Activated naive CD8-positive, alpha-beta T cell treated with anti-CD3 and anti-CD28 coated beads, Interleukin-2, amount 50 U/mL, for 24 hours (primary cell): ENCODE measurements at regions not wholly inside any gene's neighbourhood (a gene's known extent, or its start where the extent isn't known, plus 50 kb on each side); places are given as distances from the start of the nearest gene placed in this dataset.

Experiments
- ATAC-seq: fragments of 150-1000 bp; cut with Tn5 transposase; one replicate; pipeline ENCODE4 v1.10.0; 2021
- DNase-seq: peaks from one replicate; pipeline ENCODE4 v3.0.0; 2021
- H3K27ac Mint-ChIP-seq: one replicate; pipeline ENCODE4 v1.8.0; 2021; ENCODE audit warnings: mild to moderate bottlenecking, mixed read lengths
- H3K27me3 Mint-ChIP-seq: one replicate; pipeline ENCODE4 v1.8.0; 2021; ENCODE audit warnings: mixed read lengths
- H3K36me3 Mint-ChIP-seq: one replicate; pipeline ENCODE4 v1.8.0; 2021; ENCODE audit warnings: low read depth, mixed read lengths
- H3K4me1 Mint-ChIP-seq: one replicate; pipeline ENCODE4 v1.8.0; 2021; ENCODE audit warnings: mixed read lengths
- H3K4me3 Mint-ChIP-seq: one replicate; pipeline ENCODE4 v1.8.0; 2021; ENCODE audit warnings: mild to moderate bottlenecking, moderate library complexity, mixed read lengths
- H3K9me3 Mint-ChIP-seq: one replicate; pipeline ENCODE4 v1.8.0; 2021; ENCODE audit warnings: mixed read lengths

GRCh38 chr20:60286764-60287163, 328.5 kb downstream of the CDH26 start:
- no peak overlapping the region for H3K27ac Mint-ChIP-seq
- no peak overlapping the region for H3K4me3 Mint-ChIP-seq
- ATAC-seq (no peak), DNase-seq (no peak)
- H3K9me3 Mint-ChIP-seq = peaks cover 24% of the 10 kb centered on the region
- no peaks in the 10 kb centered on the region for H3K4me1 Mint-ChIP-seq
- no peaks in the 10 kb centered on the region for H3K27me3 Mint-ChIP-seq
- peaks cover 6% of the 10 kb centered on the region for H3K36me3 Mint-ChIP-seq

DNA sequence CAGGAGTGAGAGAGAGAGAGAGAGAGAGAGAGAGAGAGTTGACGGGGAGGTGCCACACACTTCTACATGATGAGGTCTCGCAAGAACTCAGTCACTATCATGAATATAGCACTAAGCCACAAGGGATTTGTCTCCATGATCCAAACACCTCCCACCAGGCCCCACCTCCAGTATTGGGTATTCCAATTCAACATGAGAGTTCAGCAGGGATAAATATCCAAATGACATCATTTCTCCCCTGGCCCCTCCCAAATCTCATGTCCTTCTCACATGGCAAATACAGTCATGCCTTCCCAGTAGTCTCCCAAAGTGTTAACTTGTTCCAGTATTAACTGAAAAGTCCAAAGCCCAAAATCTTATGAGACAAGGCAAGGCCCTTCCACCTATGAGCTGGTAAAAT, 330.7 kb downstream of the CDH26 start:
- Mint-ChIP-seq H3K4me3 (no peak overlapping the region), H3K36me3 (peaks cover 2% of the 10 kb centered on the region), H3K9me3 (peaks cover 21% of the 10 kb centered on the region), H3K27me3 (no peaks in the 10 kb centered on the region), H3K4me1 (no peaks in the 10 kb centered on the region), H3K27ac (no peak overlapping the region)
- ATAC-seq (no peak), DNase-seq (no peak)

DNA sequence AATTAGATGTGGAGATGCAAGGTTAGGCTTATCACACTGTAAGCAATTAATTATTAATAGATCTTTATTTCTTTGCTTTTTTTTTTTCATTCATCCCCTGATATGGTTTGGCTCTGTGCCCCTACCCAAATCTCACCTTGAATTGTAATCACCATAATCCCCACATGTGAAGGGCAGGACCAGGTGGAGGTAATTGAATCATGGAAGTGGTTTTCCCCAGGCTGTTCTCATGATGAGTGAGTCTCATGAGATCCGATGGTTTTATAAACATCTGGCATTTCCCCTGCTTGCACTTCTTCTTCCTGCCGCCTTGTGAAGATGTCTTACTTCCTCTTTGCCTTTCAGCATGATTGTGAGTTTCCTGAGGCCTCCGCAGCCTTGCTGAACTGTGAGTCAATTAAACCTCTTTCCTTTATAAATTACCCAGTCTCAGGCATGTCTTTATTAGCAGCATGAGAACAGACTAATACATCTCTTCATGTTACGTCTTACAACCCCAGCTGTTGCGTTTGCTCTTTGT, 333.8 kb downstream of the CDH26 start:
- Mint-ChIP-seq H3K4me3 (no peak overlapping the region), H3K9me3 (peaks cover 21% of the 10 kb centered on the region)

DNA sequence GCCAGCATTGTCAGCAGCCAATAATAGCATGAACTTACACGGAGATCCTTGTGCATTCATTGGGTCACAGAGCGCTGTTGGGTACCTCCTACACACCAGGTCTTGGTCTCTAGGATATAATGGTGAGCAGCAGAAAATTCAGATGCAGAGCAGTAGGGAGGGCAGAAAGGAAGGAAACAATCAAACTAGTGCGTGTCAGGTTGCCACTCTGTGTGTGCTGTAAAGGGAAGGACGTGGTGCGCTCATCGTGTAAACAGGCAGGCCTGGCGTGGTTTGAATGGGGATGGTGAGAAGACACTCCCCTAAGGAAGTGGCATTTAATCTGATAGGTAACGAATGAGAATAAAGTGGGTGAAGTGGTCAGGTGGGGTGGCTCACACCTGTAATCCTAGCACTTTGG, 336.4 kb downstream of the CDH26 start:
- no peaks in the 10 kb centered on the region for H3K27me3 Mint-ChIP-seq
- H3K4me3 Mint-ChIP-seq = no peak overlapping the region
- DNase-seq (no peak), ATAC-seq (no peak)
- H3K4me1 Mint-ChIP-seq = no peaks in the 10 kb centered on the region
- no peak overlapping the region for H3K27ac Mint-ChIP-seq
- H3K36me3 Mint-ChIP-seq = peaks cover 2% of the 10 kb centered on the region
- peaks cover 17% of the 10 kb centered on the region for H3K9me3 Mint-ChIP-seq

More for the DNA sequence above, 333.8 kb downstream of the CDH26 start:
- H3K36me3 Mint-ChIP-seq = peaks cover 2% of the 10 kb centered on the region
- H3K27me3 Mint-ChIP-seq = no peaks in the 10 kb centered on the region
- H3K27ac Mint-ChIP-seq = no peak overlapping the region
- DNase-seq (no peak), ATAC-seq (no peak)
- no peaks in the 10 kb centered on the region for H3K4me1 Mint-ChIP-seq

GRCh38 chr20:60295214-60295613, 337.0 kb downstream of the CDH26 start:
- H3K27me3 Mint-ChIP-seq = no peaks in the 10 kb centered on the region
- H3K36me3 Mint-ChIP-seq = peaks cover 2% of the 10 kb centered on the region
- H3K9me3 Mint-ChIP-seq = peaks cover 16% of the 10 kb centered on the region
- no peak overlapping the region for H3K27ac Mint-ChIP-seq
- ATAC-seq = no peak
- H3K4me1 Mint-ChIP-seq = no peaks in the 10 kb centered on the region
- no peak for DNase-seq
- H3K4me3 Mint-ChIP-seq = no peak overlapping the region

DNA sequence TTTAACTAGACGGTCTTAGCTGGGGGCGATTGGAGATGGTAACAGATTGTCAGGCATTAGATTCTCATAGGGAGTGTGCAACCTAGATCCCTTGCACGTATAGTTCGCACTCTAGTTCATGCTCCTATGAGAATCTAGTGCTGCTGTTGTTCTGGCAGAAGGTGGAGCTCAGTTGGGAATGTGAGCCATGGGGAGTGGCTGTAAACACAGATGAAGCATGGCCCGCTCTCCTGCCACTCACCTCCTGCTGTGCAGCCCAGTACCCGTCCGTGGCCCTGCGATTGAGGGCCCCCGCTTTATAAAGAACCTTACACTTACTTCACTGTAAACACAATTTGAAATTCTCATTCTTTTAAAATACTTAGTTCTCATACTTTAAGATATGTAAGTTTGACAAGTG, 339.4 kb downstream of the CDH26 start:
- H3K27ac Mint-ChIP-seq = no peak overlapping the region
- H3K4me3 Mint-ChIP-seq = no peak overlapping the region
- ATAC-seq (no peak), DNase-seq (no peak)
- no peaks in the 10 kb centered on the region for H3K4me1 Mint-ChIP-seq
- H3K27me3 Mint-ChIP-seq = no peaks in the 10 kb centered on the region
- H3K36me3 Mint-ChIP-seq = no peaks in the 10 kb centered on the region
- H3K9me3 Mint-ChIP-seq = no peaks in the 10 kb centered on the region

- H3K9me3 Mint-ChIP-seq = no peaks in the 10 kb centered on the region
- H3K36me3 Mint-ChIP-seq = no peaks in the 10 kb centered on the region
- H3K4me1 Mint-ChIP-seq = no peaks in the 10 kb centered on the region
- DNase-seq (no peak), ATAC-seq (no peak)
- no peak overlapping the region for H3K4me3 Mint-ChIP-seq
- no peaks in the 10 kb centered on the region for H3K27me3 Mint-ChIP-seq
- no peak overlapping the region for H3K27ac Mint-ChIP-seq
These were observed 340.4 kb downstream of the CDH26 start for GRCh38 chr20:60298647-60299046.

GRCh38 chr20:60299951-60300350, 341.7 kb downstream of the CDH26 start:
- H3K36me3 Mint-ChIP-seq = no peaks in the 10 kb centered on the region
- no peak overlapping the region for H3K27ac Mint-ChIP-seq
- H3K4me1 Mint-ChIP-seq = no peaks in the 10 kb centered on the region
- no peak for DNase-seq
- no peak for ATAC-seq
- no peak overlapping the region for H3K4me3 Mint-ChIP-seq
- H3K9me3 Mint-ChIP-seq = no peaks in the 10 kb centered on the region
- H3K27me3 Mint-ChIP-seq = no peaks in the 10 kb centered on the region

DNA sequence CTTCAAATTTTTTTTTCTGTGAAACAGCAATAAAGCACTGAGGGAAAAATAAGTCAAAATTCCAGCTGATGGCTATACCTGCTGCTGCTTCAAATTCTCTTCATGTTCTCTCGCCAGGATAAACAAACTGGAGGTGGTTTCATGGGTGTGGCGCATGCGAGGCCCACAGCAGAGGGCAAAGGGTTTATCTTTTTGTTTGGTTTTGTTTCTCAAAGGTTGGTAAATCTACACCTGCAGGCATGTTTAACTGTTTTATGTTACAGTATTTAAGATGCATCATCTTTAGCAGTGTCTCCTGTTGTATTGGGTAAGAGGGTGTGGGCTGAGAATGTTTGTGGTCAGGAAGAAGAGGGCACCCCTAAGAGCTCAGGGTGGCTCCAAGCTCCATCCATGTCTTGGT, 342.2 kb downstream of the CDH26 start:
- no peaks in the 10 kb centered on the region for H3K27me3 Mint-ChIP-seq
- H3K36me3 Mint-ChIP-seq = no peaks in the 10 kb centered on the region
- no peak overlapping the region for H3K4me3 Mint-ChIP-seq
- no peak for DNase-seq
- H3K4me1 Mint-ChIP-seq = no peaks in the 10 kb centered on the region
- no peak overlapping the region for H3K27ac Mint-ChIP-seq
- H3K9me3 Mint-ChIP-seq = no peaks in the 10 kb centered on the region
- ATAC-seq = no peak

DNA sequence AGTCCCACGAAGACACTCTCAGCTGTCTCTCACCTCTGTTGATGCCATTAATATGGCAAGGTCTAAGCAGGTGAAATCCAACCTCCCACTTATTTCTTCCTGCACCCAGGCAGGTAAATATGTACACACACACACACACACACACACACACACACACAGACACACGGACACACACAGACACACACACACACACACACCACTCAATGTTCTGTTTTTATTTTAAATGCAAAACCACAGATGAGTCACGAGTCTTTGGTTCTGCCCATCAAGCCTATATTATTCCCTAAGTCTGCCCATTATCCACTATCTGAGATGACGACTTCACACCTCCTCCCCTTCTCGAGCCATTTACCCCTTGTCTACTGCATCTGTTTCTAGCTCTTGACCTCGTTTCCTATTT, 344.7 kb downstream of the CDH26 start:
- H3K4me3 Mint-ChIP-seq = no peak overlapping the region
- no peak overlapping the region for H3K27ac Mint-ChIP-seq
- H3K9me3 Mint-ChIP-seq = no peaks in the 10 kb centered on the region
- DNase-seq (no peak), ATAC-seq (no peak)
- no peaks in the 10 kb centered on the region for H3K36me3 Mint-ChIP-seq
- no peaks in the 10 kb centered on the region for H3K4me1 Mint-ChIP-seq
- H3K27me3 Mint-ChIP-seq = no peaks in the 10 kb centered on the region

DNA sequence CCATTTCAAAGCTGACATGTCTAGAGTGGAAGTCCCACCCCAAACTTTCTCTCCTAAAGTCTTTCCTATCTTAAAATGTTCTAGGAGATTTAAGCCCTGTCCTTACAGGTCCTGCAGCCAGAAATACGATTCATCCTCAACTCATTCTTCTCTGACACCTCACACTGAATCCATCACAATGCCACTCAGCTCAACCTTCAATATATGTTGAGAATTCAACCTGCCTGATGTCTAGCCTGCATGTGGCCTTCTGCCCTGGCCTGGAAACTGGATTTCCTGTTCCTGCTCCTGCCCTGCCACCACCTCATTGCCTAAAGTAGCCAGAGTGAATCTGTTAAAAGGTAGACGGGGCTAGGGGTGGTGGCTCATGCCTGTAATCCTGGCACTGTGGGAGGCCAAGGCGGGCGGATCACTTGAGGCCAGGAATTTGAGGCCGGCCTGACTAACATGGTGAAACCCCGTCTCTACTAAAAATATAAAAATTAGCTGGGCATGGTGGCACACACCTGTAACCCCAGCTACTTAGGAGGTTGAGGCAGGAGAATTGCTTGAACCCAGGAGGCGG, 345.9 kb downstream of the CDH26 start:
- Mint-ChIP-seq H3K4me1 (no peaks in the 10 kb centered on the region), H3K27ac (no peak overlapping the region), H3K9me3 (no peaks in the 10 kb centered on the region), H3K36me3 (no peaks in the 10 kb centered on the region), H3K27me3 (no peaks in the 10 kb centered on the region), H3K4me3 (no peak overlapping the region)
- no peak for ATAC-seq
- no peak for DNase-seq

DNA sequence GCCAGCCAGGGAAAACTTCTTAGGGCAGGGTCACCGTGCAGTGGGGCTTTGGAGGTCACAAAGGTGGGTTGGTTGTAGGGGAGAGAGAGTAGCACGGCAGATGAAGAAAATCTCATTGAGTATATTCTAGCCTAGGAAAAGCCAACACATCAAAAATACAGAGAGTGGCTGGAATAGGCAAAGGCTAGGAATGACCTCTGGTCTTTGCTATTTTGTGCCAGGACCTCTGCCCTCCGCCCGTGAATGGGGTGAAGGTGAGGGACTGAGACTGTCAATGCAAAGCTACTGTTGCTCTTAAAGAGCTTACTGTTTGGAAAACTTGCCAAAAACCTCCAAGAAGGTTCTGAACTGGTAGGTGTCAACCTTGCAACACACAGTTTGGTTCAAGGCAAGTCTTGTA, 346.7 kb downstream of the CDH26 start:
- H3K9me3 Mint-ChIP-seq = no peaks in the 10 kb centered on the region
- ATAC-seq (no peak), DNase-seq (no peak)
- H3K27me3 Mint-ChIP-seq = no peaks in the 10 kb centered on the region
- H3K27ac Mint-ChIP-seq = no peak overlapping the region
- no peaks in the 10 kb centered on the region for H3K36me3 Mint-ChIP-seq
- H3K4me1 Mint-ChIP-seq = no peaks in the 10 kb centered on the region
- no peak overlapping the region for H3K4me3 Mint-ChIP-seq

DNA sequence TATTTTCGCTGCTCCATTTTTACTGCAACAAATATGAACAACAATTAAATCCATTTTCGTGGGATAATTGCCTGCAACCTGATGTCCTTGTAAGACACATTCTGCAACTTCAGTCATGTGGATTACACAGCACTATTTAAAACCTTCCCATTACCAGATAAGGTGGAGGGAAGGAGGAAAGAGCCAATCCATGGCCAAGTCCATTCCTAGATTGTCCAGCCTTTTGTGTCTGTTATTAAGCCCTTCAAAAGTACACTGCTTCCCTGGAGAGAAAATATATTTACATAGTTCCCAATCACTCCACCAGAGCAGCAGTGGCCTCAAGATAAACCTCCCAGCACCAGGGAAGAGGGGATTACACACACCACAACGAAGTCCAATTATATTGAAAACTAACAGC, 347.9 kb downstream of the CDH26 start:
- ATAC-seq (no peak), DNase-seq (no peak)
- Mint-ChIP-seq H3K4me1 (no peaks in the 10 kb centered on the region), H3K27me3 (no peaks in the 10 kb centered on the region), H3K36me3 (no peaks in the 10 kb centered on the region), H3K9me3 (no peaks in the 10 kb centered on the region), H3K4me3 (no peak overlapping the region), H3K27ac (no peak overlapping the region)

DNA sequence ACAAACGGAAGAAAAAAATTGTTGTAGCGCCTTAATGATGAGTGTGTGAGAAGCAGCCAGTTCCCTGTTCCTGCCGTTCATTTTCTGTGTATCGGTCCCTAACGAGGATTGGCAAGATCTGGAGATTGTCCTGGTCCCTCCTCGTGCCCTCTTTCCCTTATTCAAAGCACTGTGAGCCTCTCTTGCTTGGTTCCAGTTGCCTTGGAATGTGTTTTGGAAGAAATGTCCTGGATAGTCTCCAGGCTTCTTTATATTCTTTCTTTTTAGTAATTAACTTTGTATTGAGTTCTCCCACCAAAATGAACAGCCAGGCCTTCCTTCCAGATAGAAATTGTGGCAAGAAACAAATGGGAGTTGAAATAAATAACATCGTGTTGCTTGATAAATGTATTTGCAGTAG, 348.3 kb downstream of the CDH26 start:
- no peak for DNase-seq
- H3K36me3 Mint-ChIP-seq = no peaks in the 10 kb centered on the region
- ATAC-seq = no peak
- H3K4me3 Mint-ChIP-seq = no peak overlapping the region
- no peaks in the 10 kb centered on the region for H3K9me3 Mint-ChIP-seq
- H3K4me1 Mint-ChIP-seq = no peaks in the 10 kb centered on the region
- no peak overlapping the region for H3K27ac Mint-ChIP-seq
- no peaks in the 10 kb centered on the region for H3K27me3 Mint-ChIP-seq

GRCh38 chr20:60310560-60311349, 352.5 kb downstream of the CDH26 start:
- no peak overlapping the region for H3K4me3 Mint-ChIP-seq
- no peaks in the 10 kb centered on the region for H3K36me3 Mint-ChIP-seq
- no peak overlapping the region for H3K27ac Mint-ChIP-seq
- no peaks in the 10 kb centered on the region for H3K27me3 Mint-ChIP-seq
- no peaks in the 10 kb centered on the region for H3K4me1 Mint-ChIP-seq
- no peaks in the 10 kb centered on the region for H3K9me3 Mint-ChIP-seq
- ATAC-seq (no peak), DNase-seq (no peak)
